ENCODE measurements at regions not wholly inside any gene's neighbourhood (a gene's known extent, or its start where the extent isn't known, plus 50 kb on each side); places are given as distances from the start of the nearest gene placed in this dataset.
"Not testable (repeated sequence)": the region's sequence is repeated elsewhere in the genome, so short reads cannot be mapped to it uniquely, and the experiment has no call there.

DNA sequence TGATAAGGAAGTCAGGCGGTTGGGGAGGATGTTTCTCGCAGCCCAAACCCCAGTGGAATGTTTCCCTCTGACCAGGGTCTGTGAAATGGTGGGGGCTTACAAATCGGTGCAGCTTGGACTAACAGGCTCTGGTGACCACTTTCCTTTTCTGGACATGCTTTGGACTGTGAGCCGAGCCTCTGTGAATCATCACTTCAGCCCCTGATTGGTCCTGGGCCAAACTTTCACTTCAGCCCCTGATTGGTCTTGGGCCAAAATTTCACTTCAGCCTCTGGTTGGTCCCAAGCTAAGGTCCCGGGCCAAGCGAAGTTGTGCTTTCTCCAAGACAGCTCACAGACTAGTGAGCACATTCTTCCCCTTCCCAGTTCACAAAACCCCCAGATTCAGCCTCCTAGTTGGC lies 223.7 kb upstream of the ANKRD20A1 start:
- not testable (repeated sequence) for DNase-seq

DNA sequence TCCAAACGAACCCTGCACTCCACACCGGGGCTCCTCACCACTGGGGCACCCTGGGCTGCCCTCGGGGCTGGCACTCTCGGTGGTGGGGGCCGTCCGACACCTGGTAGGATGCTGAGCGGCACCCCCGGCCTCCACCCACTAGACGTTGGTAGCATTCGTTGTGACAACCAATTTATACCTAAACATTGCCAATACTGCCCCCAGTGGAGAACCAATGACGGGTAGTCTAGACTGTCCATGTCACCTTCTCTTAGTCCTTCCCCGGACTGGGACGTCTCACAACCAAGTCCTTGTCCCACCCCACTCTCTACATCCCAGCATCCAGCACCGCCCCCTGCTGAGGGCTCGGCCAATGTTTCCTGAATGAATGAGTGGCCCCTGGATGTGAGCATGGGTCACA lies 246.8 kb upstream of the ANKRD20A1 start:
- DNase-seq = not testable (repeated sequence)

DNA sequence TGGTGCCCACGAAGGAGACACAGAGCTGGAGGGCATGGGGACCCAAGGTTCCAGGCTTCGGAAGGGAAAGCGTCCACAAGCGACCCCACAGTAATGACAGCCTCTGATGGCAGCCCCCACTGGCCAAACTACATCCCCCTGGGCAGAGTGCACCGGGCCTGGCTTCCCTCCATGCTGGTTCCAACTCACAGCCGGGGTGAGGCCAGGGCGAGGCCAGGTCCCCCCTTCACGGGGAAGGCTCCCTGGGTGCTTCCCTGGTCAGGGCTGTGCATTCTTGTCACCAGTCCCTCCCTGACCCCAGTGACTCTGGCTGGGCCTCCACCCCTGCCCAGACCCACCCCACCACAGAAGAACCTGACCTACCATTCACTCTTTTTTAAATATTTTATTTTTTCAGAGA lies 248.9 kb upstream of the ANKRD20A1 start:
- not testable (repeated sequence) for DNase-seq

DNA sequence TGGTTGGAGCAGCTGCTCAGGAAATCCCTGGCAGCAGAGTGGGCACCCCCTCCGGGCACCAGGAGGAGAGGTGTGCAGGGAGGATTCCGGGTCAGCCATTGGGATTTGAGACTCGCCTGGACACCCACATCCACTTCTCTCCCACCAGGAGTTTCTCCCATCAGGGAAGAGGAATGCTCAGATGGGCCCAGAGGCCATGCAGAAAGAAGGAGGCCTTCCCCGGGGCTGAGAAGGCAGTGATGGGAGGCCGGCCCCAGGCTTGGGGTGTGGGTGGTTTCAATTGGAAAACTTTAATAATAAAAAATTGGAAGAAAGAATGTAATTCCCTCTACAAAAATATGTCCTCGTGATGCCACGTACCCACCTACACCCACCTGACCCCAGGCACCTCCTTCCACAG lies 249.3 kb upstream of the ANKRD20A1 start:
- not testable (repeated sequence) for DNase-seq

DNA sequence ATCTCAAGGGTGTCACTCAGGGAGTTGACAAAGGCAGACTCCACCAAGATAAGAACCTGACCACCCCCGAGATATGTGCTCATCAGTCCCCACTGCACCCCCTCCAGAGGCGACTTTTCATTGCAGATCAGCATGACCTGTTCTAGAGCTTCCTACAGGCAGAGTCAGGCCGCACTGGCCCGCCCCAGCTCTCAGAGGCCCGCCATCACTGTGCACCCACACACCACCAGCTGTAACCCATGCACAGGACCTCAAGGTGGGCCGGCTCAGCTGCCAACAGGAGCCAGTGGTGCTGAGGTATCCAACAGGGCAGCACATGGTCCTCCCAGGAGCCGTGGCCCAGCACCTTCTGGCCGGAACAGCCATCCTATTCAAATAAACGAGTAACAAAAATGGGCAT lies 253.6 kb upstream of the ANKRD20A1 start:
- not testable (repeated sequence) for DNase-seq

DNA sequence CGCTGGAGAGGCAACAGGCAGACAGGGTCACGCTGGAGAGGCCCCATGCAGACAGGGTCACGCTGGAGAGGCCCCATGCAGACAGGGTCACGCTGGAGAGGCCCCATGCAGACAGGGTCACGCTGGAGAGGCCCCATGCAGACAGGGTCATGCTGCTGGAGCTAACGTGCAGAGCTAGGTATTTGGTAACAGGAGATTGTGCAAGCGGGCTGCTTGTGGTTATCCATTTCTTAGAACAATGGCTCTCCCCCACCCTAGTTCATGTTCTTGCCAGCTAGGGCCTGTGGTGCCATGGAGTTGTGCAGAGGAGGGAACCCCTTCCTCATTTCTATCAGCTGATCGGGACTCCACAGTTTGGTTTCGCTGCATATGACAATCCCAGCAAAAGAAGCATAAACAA lies 255.1 kb upstream of the ANKRD20A1 start:
- DNase-seq = not testable (repeated sequence)

DNA sequence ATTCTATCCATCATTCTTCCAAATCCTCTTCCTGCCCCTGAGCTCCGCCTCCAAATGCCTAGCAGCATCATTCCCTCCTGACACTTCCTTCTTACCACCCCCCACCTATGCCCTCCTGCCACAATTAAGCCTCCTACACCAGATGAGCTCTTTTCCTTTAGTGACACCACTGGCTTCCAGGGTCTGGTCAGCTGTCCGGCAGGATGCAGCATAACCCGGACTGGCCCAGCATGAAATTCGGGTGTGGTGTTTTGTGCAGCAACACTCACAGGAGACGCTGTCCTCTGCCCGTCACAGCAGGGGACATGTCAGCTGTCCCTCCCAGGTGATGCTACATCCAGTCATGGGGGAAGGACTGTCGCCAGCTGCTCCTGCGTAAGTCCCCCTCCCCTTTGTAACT lies 266.3 kb upstream of the ANKRD20A1 start:
- DNase-seq = not testable (repeated sequence)

DNA sequence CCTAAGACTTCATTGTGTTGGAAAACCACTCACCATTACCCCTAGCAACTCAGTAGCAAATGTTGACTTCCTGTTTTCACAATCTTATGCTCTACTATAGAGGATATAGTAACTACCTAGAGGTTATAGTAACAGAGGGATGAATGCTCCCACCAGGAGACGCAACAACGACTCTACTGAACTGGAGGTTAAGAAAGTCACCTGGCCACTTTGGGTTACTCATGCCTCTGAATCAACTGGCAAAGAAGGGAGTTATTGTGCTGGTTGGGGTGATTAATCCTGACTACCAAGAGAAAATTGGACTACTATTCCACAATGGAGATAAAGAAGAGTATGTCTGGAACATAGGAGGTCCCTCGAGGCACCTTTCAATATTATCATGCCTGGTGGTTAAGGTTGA lies 302.9 kb upstream of the ANKRD20A1 start:
- not testable (repeated sequence) for DNase-seq

DNA sequence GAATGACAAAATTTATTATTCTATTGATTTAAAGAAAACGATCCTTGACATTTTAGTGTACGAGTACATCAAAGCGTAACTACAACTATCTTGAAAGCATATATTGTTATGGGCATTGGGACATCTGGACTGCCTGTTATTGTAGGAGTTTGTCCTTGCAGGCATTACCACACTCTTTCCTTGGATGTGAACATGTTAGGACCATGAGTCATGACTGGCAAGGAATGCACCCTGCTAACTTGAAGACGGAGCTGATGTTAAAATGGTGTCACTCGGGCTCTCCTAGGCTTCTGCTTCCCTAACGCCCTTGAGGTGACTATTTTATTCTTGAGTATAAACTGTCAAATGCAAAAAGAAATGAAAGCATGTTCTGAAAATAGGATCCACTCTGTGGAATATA lies 308.7 kb upstream of the ANKRD20A1 start:
- DNase-seq = not testable (repeated sequence)

DNA sequence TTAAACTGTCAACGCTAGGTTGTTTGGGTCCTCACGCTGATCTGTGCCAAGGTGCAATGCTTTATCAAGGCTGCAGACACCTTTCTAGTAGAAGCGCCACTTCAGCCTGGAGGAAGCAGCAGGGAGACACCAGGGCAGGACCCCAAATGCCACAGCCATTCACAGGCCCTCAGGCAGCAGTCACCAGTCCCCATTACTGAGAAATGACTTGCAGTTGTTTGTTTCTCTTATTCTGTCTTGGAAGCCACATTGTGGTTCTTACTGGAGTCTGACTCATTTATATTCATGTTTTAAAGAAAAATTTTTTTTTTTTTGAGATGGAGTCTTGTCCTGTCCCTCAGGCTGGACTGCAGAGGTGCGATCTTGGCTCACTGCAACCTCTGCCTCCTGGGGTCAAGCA lies 328.9 kb upstream of the ANKRD20A1 start:
- not testable (repeated sequence) for DNase-seq

DNA sequence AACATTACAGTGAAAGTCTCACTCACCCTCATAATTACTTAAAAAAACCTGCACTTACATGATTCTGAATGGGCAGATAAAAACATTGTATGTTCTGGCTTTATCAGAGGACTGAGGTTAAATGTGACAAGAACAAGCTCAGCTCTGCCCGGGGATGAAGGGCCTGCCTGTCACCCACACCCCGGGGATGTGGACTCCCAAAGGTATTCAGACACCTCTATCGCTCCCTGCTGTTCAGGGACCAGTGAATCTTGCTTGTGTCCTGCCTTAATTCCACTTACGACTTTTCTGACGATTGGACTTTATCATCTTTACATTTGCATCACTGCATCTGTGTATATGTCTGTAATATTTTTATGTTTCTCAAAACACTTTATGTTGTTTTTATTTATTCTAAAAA lies 341.8 kb upstream of the ANKRD20A1 start:
- not testable (repeated sequence) for DNase-seq

DNA sequence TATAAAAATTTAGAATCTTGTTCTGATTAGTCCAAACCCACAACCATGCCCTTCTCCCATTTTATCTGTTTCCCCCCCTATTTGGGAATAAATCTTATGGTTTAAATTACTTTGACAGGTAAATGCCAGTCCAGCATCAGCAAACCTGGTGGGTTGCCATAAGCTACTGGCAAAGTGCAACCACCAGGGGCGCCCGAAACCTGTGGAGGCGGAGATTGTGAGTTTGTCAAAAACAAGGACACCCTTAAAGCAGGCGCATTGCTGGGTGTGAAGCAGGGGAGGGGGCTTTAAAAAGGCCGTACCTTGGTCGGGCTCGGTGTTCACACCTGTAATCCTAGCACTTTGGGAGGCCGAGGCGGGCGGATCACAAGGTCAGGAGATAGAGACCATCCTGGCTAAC lies 344.1 kb upstream of the ANKRD20A1 start:
- DNase-seq = not testable (repeated sequence)

DNA sequence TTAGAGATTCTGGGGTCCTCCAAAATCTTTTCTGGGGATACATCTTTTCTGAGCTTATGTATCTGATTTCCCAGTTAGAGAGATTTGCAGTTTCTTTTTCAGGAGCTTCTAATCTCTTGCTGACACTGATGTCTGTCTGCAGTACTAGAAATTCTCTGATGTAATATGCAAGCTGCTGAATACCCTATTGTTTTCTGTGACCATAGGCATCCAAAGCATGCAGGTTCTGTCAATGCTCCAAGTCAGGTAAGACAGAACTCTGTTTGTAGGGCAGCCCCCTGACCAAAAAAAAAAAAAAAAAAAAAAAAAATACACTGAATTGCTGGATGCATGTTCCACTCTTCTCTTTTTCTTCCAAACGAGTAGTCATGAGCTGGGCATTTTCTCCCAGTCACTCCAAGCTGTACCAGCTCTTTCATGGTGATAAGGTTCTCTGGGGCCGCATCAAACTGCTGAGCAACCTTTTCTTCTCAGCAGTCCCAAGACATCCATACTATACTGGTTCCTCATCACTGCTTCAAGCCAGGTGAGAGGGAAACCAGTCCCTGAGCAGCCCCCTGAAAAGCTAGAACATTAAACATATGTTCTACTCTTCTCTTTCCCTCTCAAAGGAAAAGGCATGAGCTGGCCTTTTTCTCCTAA lies 354.9 kb upstream of the ANKRD20A1 start:
- not testable (repeated sequence) for DNase-seq

DNA sequence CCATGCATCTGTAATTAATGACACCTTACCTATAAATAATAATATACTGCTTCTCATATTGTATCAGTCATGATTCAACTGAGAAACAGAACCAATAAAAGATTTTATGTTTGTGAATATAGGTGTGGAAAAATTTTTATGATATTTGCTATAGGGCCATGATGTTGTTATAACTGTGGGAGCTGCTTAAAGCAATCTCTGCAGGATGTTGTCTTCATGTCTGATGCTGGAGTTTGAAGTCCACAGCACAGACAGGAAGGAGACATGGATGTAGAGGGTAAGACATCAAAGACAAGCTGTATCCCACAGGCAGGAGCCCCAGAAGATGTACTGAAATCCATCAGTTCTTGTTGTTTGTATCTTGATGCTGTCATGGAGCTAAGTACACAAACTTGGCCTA lies 366.7 kb upstream of the ANKRD20A1 start:
- not testable (repeated sequence) for DNase-seq

DNA sequence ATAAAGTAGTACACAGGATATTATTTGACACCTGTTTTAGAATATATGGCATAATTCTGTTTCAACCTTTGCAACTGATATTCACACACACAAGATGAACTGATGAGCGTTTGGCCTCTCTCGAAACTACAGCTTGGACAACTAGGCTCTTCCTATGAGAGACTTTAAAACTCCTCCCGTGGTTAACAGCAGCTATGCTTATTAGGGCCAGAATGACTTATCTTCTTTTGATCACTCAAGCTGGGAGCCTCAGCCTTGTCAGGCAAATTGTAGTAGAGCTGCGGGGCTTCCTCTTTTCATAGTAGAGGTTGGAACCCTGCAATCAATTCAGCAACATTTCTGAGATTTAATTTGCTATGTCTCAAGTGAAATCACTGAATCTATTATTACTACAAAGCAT lies 381.3 kb upstream of the ANKRD20A1 start:
- not testable (repeated sequence) for DNase-seq

DNA sequence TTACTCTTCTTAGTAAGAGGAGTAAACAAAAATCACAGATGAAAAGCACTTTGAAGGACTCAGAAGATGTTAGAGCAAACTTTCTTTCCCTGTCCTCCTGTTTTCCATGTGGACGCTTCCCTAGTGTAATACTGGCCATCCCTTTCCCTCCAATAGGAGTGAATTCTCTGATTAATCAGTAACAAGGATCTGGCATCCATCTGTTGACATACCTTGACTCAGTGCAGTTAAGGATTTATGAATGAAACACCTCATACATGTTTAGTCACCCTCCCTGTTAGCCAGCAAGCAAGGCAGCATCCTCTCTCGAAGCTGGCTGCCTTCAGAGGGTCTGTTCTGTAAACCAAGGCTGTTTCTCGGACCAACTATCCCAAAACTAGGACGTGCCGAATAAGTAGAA lies 388.0 kb upstream of the ANKRD20A1 start:
- not testable (repeated sequence) for DNase-seq

DNA sequence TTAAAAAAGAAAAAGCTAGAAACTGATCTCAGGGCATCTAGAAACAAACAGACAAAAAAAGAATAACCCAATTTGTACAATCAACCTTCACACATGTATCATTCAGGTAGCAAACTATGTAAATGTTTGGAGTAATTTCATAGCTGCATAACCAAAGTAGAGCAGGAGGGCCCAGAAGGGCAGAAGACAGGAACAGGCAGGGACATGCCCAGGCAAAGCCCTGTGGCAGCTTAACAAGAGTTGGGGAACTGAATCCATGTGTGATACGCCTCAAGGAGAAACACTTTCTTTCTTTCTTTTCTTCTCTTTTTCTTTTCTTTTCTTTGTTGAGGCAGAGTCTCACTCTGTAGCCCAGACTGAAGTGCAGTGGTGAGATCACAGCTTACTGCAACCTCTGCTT lies 390.4 kb upstream of the ANKRD20A1 start:
- not testable (repeated sequence) for DNase-seq

DNA sequence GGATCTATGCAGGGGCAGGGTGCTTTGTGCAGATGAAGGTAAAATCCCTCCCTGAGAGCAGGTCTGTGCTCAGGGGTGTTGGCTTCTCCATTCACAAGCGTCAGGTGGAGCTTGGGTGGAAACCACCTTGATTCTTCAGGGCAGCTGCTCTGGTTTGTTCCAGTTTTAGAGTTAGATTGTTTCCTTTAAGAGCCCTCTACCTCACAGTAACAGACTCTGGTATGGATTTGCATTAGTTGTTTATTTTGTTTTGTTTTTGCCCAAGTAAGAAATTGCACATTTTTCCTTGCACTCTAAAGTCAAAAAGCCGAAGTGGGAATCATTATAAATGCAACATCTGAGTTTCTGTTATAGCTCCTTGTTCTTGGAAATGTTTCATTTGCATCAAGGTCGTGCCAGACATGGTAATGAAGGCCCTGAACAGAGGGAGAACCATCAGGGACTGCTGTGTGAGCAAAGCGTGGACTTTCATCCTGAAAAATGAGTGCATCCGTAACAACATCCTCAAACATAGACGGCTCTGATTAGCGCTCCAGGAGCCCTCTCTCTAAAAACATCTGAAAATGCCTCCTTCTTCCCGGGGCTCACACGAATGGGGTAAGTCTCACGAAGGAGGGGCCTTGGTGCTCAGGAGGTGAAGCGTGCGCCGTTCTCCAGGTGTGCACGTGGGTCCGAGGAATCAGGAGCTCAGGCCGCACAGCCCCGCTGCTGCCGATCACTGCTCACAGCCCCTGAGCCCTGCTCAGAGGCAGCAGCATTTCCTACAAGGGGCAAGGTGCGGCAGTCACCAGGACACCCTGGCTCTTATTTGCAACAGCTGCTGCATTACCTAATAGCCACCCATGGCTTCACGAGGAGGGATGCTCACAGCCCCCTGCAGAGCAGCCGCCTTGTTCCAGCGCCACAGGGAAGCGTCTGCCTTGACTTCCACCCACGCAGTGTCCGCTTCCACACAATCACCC lies 396.7 kb upstream of the ANKRD20A1 start:
- not testable (repeated sequence) for DNase-seq

DNA sequence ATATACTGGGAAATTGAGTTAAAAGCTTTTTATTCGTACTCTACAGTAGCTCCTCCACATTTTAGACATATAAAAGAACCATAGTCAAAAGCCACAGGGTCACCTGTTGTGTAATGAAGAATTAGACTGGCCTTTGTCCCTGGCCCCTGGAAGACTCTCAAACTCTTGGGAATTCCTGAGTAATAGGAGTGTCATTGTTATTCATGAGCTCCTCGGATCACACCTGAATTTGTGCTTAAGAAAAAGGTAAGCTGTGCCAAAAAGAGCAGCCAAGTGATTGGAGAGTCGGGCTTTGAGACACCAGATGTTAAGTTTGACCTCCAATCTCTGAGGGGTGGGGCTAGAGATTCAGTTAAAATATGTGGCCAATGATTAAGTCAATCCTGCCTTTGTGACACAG lies 405.8 kb upstream of the ANKRD20A1 start:
- DNase-seq = not testable (repeated sequence)

DNA sequence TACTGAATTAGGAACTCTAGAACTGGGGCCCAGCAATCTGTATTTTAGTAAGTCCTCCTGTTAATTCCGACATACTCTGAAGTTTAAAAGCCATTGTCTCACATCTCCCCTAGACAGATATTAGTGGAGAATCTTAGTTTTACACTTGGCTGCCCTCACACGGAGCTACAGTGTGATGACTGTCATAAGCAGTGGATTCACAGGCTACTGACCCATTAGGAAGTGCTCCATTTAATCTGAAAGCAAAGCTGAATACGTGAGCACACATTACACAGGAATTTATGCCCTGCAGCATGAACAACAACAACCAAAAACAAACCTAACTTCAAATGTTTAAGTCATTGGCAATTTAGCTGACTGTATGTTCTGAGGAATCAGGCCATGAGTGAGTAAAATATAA lies 416.4 kb upstream of the ANKRD20A1 start:
- not testable (repeated sequence) for DNase-seq

DNA sequence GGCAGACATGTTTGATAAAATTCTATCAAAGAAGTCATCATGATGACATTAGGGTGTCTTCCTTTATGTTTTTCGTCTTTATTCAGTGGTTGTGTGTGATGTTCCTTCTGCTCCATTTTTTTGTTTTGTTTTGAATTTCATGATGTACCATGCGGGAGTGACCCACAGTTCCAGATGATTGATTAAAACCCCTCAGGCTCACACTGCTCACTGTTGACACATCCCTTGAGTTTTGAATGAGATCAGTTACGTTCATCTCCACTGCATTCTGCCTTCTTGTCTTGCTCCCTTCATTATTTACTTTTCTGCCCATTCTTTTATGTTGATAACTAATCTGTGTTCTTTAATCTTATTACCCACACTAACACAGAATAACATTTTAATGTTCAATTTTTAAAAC lies 421.7 kb upstream of the ANKRD20A1 start:
- not testable (repeated sequence) for DNase-seq

DNA sequence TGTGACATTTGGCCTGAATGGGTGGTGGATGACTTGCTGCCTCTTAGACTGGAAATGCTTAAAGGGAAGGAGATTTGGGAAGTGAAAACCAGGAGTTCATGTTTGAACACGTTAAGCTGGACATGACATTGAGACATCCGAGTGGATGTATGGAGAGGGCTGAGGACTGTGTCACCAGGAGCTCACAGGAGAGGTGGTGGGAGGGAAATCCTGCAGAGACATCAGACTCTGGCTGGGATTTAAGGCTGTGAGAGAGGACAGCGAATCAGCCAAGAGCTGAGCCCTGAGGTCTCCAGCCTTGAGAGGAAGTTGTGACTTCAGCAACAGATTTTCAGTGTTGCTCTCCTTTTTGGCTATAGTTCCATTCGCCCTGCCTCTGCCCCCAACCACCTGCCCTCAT lies 432.5 kb upstream of the SPATA31A3 start:
- DNase-seq = not testable (repeated sequence)

DNA sequence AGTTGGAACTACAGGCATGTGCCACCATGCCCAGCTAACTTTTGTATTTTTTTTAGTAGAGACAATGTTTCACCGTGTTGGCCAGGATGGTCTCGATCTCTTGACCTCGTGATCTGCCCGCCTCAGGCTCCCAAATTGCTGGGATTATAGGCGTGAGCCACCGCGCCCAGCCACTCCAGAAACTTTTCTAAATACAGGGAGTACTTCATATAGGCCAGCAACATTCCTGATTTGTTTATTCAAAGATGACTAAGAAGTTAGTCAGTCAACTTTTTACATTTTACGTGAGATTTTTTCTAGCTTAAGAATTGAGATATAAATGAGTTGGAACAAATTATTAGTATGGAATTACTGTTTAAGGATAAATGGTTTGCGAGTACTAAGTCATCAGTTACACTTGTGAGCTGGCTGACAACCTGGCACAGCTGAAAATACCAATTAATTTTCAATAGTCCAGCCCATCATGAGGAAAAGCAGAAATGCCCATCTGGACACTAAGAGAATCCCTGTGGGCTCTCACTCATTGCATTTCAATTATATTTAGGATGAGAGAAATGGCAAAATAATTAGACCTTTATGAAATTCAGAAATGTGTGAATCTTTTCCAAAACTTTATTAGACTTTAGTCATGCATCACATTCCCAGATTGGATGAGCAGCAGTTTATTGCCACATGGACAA lies 430.8 kb upstream of the SPATA31A3 start:
- DNase-seq = not testable (repeated sequence)
